T-cell (primary cell): ENCODE measurements at regions not wholly inside any gene's neighbourhood (a gene's known extent, or its start where the extent isn't known, plus 50 kb on each side); places are given as distances from the start of the nearest gene placed in this dataset.

ENCODE experiments used
- ATAC-seq, 4 experiments: fragments of 200-7000 bp in 3 of 4; fragments of 150-1000 bp in 1 of 4; cut with Tn5 transposase; replicated peaks in 1 of 4; 1 replicate in 3 of 4; 2 replicates in 1 of 4; pipeline ENCODE4 v1.10.0; 2021; ENCODE audit warnings: moderate library complexity in 3 of 4, mild to moderate bottlenecking in 2 of 4, moderate number of reproducible peaks in 1 of 4
- CTCF ChIA-PET, 2 donors: fragments of 300-600 bp; sonication (Branson Sonifier 250); formaldehyde crosslinking; loops; one replicate each; lab custom pipeline; 2022; ENCODE audit warnings: antibody characterized with exemption in 2 of 2; lab: Charles Lee
- POLR2A ChIA-PET, 2 donors: fragments of 300-600 bp; sonication (Branson Sonifier 250); formaldehyde crosslinking; loops; one replicate each; lab custom pipeline; 2022; ENCODE audit warnings: antibody characterized with exemption in 2 of 2; lab: Charles Lee
- DNase-seq, 35 experiments: peaks; one replicate each; pipeline versions ENCODE4 v3.0.0 to v3.0.0-alpha.2; 2013 to 2023
- H3K27ac ChIP-seq: one replicate; pipeline ENCODE4 v1.5.1; 2013; ENCODE audit warnings: low read length
- H3K27me3 ChIP-seq, 2 experiments: replicated peaks in 1 of 2; 1 replicate in 1 of 2; 2 replicates in 1 of 2; pipeline versions ENCODE4 v1.6.1 to v1.7.0; 2013; ENCODE audit warnings: low read length in 1 of 2, mixed read lengths in 1 of 2; ENCODE audit not compliant: control insufficient read depth in 2 of 2, insufficient read depth in 2 of 2; ENCODE audit errors: extremely low read depth in 1 of 2
- H3K36me3 ChIP-seq, 2 donors: 1 replicate in 1 of 2; 2 replicates in 1 of 2; pipeline versions ENCODE4 v1.6.1 to v1.7.0; 2013; ENCODE audit warnings: low read length in 1 of 2; ENCODE audit not compliant: control insufficient read depth in 2 of 2, insufficient read depth in 1 of 2; ENCODE audit errors: extremely low read depth in 1 of 2
- H3K4me1 ChIP-seq, 2 experiments: 1 replicate in 1 of 2; 2 replicates in 1 of 2; pipeline versions ENCODE4 v1.6.1 to v1.7.0; 2013; ENCODE audit warnings: low read length in 2 of 2, mixed read lengths in 1 of 2; ENCODE audit not compliant: insufficient read depth in 2 of 2, control insufficient read depth in 1 of 2; ENCODE audit errors: extremely low read depth in 1 of 2
- H3K4me3 ChIP-seq, 2 donors: 1 replicate in 1 of 2; 2 replicates in 1 of 2; pipeline versions ENCODE4 v1.5.1 to v1.7.0; 2013; ENCODE audit warnings: mild to moderate bottlenecking in 2 of 2, low read length in 1 of 2, moderate library complexity in 1 of 2; ENCODE audit not compliant: control insufficient read depth in 1 of 2; ENCODE audit errors: extremely low read depth in 1 of 2
- H3K9me3 ChIP-seq: 2 replicates; pipeline ENCODE4 v1.7.0; 2013
- H3K27ac Mint-ChIP-seq, 2 donors: one replicate each; pipeline ENCODE4 v1.8.0; 2020 to 2021; ENCODE audit warnings: mild to moderate bottlenecking in 2 of 2, mixed read lengths in 2 of 2
- H3K27me3 Mint-ChIP-seq, 2 donors: one replicate each; pipeline ENCODE4 v1.8.0; 2021 to 2022; ENCODE audit warnings: mixed read lengths in 2 of 2
- H3K36me3 Mint-ChIP-seq: one replicate; pipeline ENCODE4 v1.8.0; 2021; ENCODE audit warnings: mixed read lengths
- H3K4me1 Mint-ChIP-seq, 3 donors: one replicate each; pipeline ENCODE4 v1.8.0; 2020 to 2022; ENCODE audit warnings: mixed read lengths in 3 of 3, mild to moderate bottlenecking in 1 of 3
- H3K4me3 Mint-ChIP-seq, 3 donors: one replicate each; pipeline ENCODE4 v1.8.0; 2020 to 2022; ENCODE audit warnings: mild to moderate bottlenecking in 3 of 3, mixed read lengths in 3 of 3, moderate library complexity in 3 of 3
- H3K9me3 Mint-ChIP-seq, 3 donors: one replicate each; pipeline ENCODE4 v1.8.0; 2020 to 2022; ENCODE audit warnings: mixed read lengths in 3 of 3
- WGBS: methylation state at CpG from one replicate; pipeline ENCODE4 v1.1.5; 2013; ENCODE audit warnings: missing lambda C conversion rate; ENCODE audit not compliant: insufficient coverage; 5-methylcytosine and 5-hydroxymethylcytosine counted together

GRCh38 chr15:62218841-62219240 is 53.8 kb upstream of the C2CD4B start:
- no peak for DNase-seq
- no peaks in the 10 kb centered on the region for H3K9me3 ChIP-seq
- peaks cover 10 to 25% of the 10 kb centered on the region in 2 donors for H3K27me3 Mint-ChIP-seq
- CTCF ChIA-PET, result interaction anchor here in 1 of 2 donors (0.7 kb wide), 1 partner anchor 358 kb away, joined by 3 read pairs; no protein-coding TSS in a partner anchor
- H3K9me3 Mint-ChIP-seq, result peaks cover 8 to 20% (median 13%) of the 10 kb centered on the region in 3 donors
- H3K4me3 Mint-ChIP-seq, result no peak overlapping the region
- H3K4me3 ChIP-seq, result no peak overlapping the region
- H3K27me3 ChIP-seq, result peaks cover 0 to 5% of the 10 kb centered on the region in 2 experiments
- H3K27ac ChIP-seq, result no peak overlapping the region
- WGBS, result 94% methylated on average over 6 of the region's 15 CpGs
- H3K36me3 Mint-ChIP-seq, result no peaks in the 10 kb centered on the region
- ATAC-seq, result no peak
- no peaks in the 10 kb centered on the region for H3K4me1 ChIP-seq
- H3K4me1 Mint-ChIP-seq, result peaks cover 0 to 5% (median 0%) of the 10 kb centered on the region in 3 donors
- no peak overlapping the region for H3K27ac Mint-ChIP-seq
- H3K36me3 ChIP-seq, result no peaks in the 10 kb centered on the region
- POLR2A ChIA-PET, result no interaction called here

- H3K27me3 Mint-ChIP-seq, result peaks cover 10 to 28% of the 10 kb centered on the region in 2 donors
- DNase-seq, result no peak
- H3K27ac ChIP-seq, result no peak overlapping the region
- no peak overlapping the region for H3K4me3 ChIP-seq
- no peaks in the 10 kb centered on the region for H3K9me3 ChIP-seq
- H3K9me3 Mint-ChIP-seq, result peaks cover 8 to 20% (median 13%) of the 10 kb centered on the region in 3 donors
- no peaks in the 10 kb centered on the region for H3K36me3 Mint-ChIP-seq
- 88% methylated on average over 3 of the region's 5 CpGs for WGBS
- H3K4me1 ChIP-seq, result no peaks in the 10 kb centered on the region
- H3K4me1 Mint-ChIP-seq, result peaks cover 0 to 5% (median 0%) of the 10 kb centered on the region in 3 donors
- no peak overlapping the region for H3K4me3 Mint-ChIP-seq
- ATAC-seq, result no peak
- H3K27me3 ChIP-seq, result peaks cover 0 to 5% of the 10 kb centered on the region in 2 experiments
- CTCF ChIA-PET, result interaction anchor here in 1 of 2 donors (0.7 kb wide), 1 partner anchor 359 kb away, joined by 3 read pairs; no protein-coding TSS in a partner anchor
- POLR2A ChIA-PET, result no interaction called here
- H3K36me3 ChIP-seq, result no peaks in the 10 kb centered on the region
- H3K27ac Mint-ChIP-seq, result no peak overlapping the region
Observed at GRCh38 chr15:62219799-62220198, 54.7 kb upstream of the C2CD4B start.

- ATAC-seq (no peak), DNase-seq (no peak)
- CTCF ChIA-PET, result no interaction called here
- Mint-ChIP-seq H3K36me3 (no peaks in the 10 kb centered on the region), H3K4me1 (peaks cover 0 to 5% (median 0%) of the 10 kb centered on the region in 3 donors), H3K27ac (no peak overlapping the region), H3K4me3 (no peak overlapping the region), H3K9me3 (no peaks in the 10 kb centered on the region), H3K27me3 (peaks cover 19 to 42% of the 10 kb centered on the region in 2 donors)
- 34% methylated on average over 2 of the region's 2 CpGs for WGBS
- Histone ChIP-seq H3K4me3 (no peak overlapping the region), H3K36me3 (no peaks in the 10 kb centered on the region), H3K27me3 (peaks cover 0 to 15% of the 10 kb centered on the region in 2 experiments), H3K9me3 (no peaks in the 10 kb centered on the region), H3K27ac (peak overlapping the region; percentile 14), H3K4me1 (no peaks in the 10 kb centered on the region)
- POLR2A ChIA-PET, result no interaction called here
Observed at GRCh38 chr15:62223020-62223419, 57.9 kb upstream of the C2CD4B start.

- H3K27ac ChIP-seq, result no peak overlapping the region
- no peak overlapping the region for H3K4me3 Mint-ChIP-seq
- ATAC-seq (no peak), DNase-seq (no peak)
- H3K27me3 Mint-ChIP-seq, result peaks cover 18 to 27% of the 10 kb centered on the region in 2 donors
- H3K4me1 ChIP-seq, result no peaks in the 10 kb centered on the region
- POLR2A ChIA-PET, result no interaction called here
- no peaks in the 10 kb centered on the region for H3K4me1 Mint-ChIP-seq
- CTCF ChIA-PET, result no interaction called here
- H3K4me3 ChIP-seq, result no peak overlapping the region
- no peaks in the 10 kb centered on the region for H3K36me3 Mint-ChIP-seq
- peaks cover 0 to 25% of the 10 kb centered on the region in 2 experiments for H3K27me3 ChIP-seq
- WGBS, result 50% methylated on average over 1 of the region's 1 CpG
- no peak overlapping the region for H3K27ac Mint-ChIP-seq
- H3K36me3 ChIP-seq, result no peaks in the 10 kb centered on the region
- H3K9me3 Mint-ChIP-seq, result no peaks in the 10 kb centered on the region
- no peaks in the 10 kb centered on the region for H3K9me3 ChIP-seq
Observed at GRCh38 chr15:62228604-62229003, 63.5 kb upstream of the C2CD4B start.

GRCh38 chr15:62231856-62232255 is 66.8 kb upstream of the C2CD4B start:
- Histone ChIP-seq H3K27me3 (peaks cover 0 to 16% of the 10 kb centered on the region in 2 experiments), H3K4me1 (no peaks in the 10 kb centered on the region), H3K36me3 (no peaks in the 10 kb centered on the region), H3K27ac (no peak overlapping the region), H3K4me3 (no peak overlapping the region), H3K9me3 (no peaks in the 10 kb centered on the region)
- POLR2A ChIA-PET, result no interaction called here
- H3K4me1 Mint-ChIP-seq, result no peaks in the 10 kb centered on the region
- 79% methylated on average over 3 of the region's 3 CpGs for WGBS
- no peaks in the 10 kb centered on the region for H3K9me3 Mint-ChIP-seq
- CTCF ChIA-PET, result no interaction called here
- no peak overlapping the region for H3K27ac Mint-ChIP-seq
- no peaks in the 10 kb centered on the region for H3K36me3 Mint-ChIP-seq
- peaks cover 14 to 20% of the 10 kb centered on the region in 2 donors for H3K27me3 Mint-ChIP-seq
- no peak for DNase-seq
- no peak for ATAC-seq
- H3K4me3 Mint-ChIP-seq, result no peak overlapping the region

GRCh38 chr15:62240121-62241096 is 75.3 kb upstream of the C2CD4B start:
- Mint-ChIP-seq H3K36me3 (no peaks in the 10 kb centered on the region), H3K4me1 (no peaks in the 10 kb centered on the region), H3K27me3 (peaks cover 0 to 5% of the 10 kb centered on the region in 2 donors), H3K9me3 (no peaks in the 10 kb centered on the region), H3K4me3 (no peak overlapping the region), H3K27ac (no peak overlapping the region)
- Histone ChIP-seq H3K4me3 (no peak overlapping the region), H3K4me1 (no peaks in the 10 kb centered on the region), H3K9me3 (peaks cover 2% of the 10 kb centered on the region), H3K27ac (no peak overlapping the region), H3K27me3 (peaks cover 0 to 2% of the 10 kb centered on the region in 2 experiments), H3K36me3 (no peaks in the 10 kb centered on the region)
- no peak for DNase-seq
- POLR2A ChIA-PET, result no interaction called here
- 93% methylated on average over 3 of the region's 5 CpGs for WGBS
- CTCF ChIA-PET, result no interaction called here
- ATAC-seq, result no peak
